ENCODE measurements at regions not wholly inside any gene's neighbourhood (a gene's known extent, or its start where the extent isn't known, plus 50 kb on each side); places are given as distances from the start of the nearest gene placed in this dataset.
"Not testable (repeated sequence)": the region's sequence is repeated elsewhere in the genome, so short reads cannot be mapped to it uniquely, and the experiment has no call there.

DNA sequence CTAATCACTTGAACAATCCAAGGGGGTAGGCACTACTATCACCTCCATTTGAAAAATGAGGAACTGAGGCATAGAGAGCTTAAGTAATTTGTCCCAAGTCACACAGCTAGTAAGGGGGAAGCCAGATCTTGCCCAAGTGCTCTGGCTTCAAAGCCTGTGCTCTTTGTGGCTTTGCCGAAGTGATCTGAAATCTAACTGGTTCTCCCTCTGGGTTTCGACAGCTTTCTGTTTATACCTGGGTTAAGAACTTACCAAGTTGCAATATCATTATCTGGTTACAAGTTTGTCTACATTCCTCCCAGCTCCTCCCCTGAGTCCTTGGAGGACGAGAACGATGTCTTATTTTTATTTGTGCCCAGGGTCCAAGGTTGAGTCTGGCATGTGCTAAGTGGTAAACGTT lies 125.3 kb upstream of the RAI2 start:
- H3K4me1 Mint-ChIP-seq (ENCODE audit: low read depth), result peaks cover 24% of the 10 kb centered on the region
- TF ChIP-seq, protein P1, sequence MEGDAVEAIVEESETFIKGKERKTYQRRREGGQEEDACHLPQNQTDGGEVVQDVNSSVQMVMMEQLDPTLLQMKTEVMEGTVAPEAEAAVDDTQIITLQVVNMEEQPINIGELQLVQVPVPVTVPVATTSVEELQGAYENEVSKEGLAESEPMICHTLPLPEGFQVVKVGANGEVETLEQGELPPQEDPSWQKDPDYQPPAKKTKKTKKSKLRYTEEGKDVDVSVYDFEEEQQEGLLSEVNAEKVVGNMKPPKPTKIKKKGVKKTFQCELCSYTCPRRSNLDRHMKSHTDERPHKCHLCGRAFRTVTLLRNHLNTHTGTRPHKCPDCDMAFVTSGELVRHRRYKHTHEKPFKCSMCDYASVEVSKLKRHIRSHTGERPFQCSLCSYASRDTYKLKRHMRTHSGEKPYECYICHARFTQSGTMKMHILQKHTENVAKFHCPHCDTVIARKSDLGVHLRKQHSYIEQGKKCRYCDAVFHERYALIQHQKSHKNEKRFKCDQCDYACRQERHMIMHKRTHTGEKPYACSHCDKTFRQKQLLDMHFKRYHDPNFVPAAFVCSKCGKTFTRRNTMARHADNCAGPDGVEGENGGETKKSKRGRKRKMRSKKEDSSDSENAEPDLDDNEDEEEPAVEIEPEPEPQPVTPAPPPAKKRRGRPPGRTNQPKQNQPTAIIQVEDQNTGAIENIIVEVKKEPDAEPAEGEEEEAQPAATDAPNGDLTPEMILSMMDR (IDR thresholded peaks at IDR 0.05), result no peak
- H3K27ac Mint-ChIP-seq, result no peak overlapping the region
- DNase-seq (no peak), ATAC-seq (no peak)
- ChIA-PET CTCF (no interaction called here), POLR2A (no interaction called here)
- no peaks in the 10 kb centered on the region for H3K9me3 Mint-ChIP-seq
- H3K27me3 Mint-ChIP-seq, result no peaks in the 10 kb centered on the region
- H3K36me3 Mint-ChIP-seq (ENCODE audit: low read depth), result no peaks in the 10 kb centered on the region
- no peak overlapping the region for H3K4me3 Mint-ChIP-seq
- intact Hi-C loops (cut with micrococcal nuclease), result no loop called here

DNA sequence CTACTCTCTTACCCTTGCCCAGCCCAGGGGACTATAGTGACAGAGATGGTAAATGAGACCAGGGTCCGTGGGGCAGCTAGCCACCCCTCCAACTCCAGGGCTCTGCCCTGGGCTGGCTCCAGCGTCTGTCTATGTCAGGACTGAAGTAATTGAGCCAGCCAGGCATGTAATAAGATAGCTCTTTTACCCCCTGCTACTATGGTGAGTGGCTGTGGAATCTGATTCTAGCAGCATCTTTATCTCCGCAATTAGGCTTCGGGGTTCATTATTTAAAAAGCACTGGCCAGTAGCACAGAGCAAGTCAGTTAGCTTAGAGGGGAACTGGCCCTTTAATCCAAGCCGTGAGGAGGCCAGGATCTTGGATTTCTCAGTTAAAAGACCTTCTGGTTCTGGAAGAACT lies 123.3 kb upstream of the RAI2 start:
- no peaks in the 10 kb centered on the region for H3K27me3 Mint-ChIP-seq
- DNase-seq, result no peak
- no peak overlapping the region for H3K4me3 Mint-ChIP-seq
- intact Hi-C loops (cut with micrococcal nuclease), result no loop called here
- H3K4me1 Mint-ChIP-seq (ENCODE audit: low read depth), result peaks cover 24% of the 10 kb centered on the region
- TF ChIP-seq, protein P1 (IDR thresholded peaks at IDR 0.05), result no peak
- H3K36me3 Mint-ChIP-seq (ENCODE audit: low read depth), result no peaks in the 10 kb centered on the region
- no peak overlapping the region for H3K27ac Mint-ChIP-seq
- POLR2A ChIA-PET, result no interaction called here
- ATAC-seq, result no peak
- CTCF ChIA-PET, result no interaction called here
- H3K9me3 Mint-ChIP-seq, result no peaks in the 10 kb centered on the region

DNA sequence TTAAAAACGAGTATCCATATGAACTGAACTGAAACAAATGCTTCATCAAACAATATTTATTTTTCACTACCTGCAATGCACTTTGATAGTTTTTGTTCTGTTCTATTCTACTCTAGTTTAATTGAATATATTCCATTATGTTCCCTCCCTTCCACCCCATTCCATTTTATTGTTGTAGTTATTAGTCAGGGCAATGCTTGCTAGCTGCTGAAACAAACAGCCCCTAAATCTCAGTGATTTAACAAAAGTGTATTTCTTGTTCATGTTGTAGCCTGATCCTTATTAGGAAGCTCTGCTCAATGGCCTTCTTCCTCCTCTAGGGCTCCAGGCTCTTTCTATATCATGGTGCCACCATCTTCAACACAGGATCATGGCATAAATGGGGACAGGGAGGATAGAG lies 122.3 kb upstream of the RAI2 start:
- Mint-ChIP-seq H3K27ac (no peak overlapping the region), H3K9me3 (no peaks in the 10 kb centered on the region), H3K4me3 (no peak overlapping the region), H3K27me3 (no peaks in the 10 kb centered on the region), H3K4me1 (ENCODE audit: low read depth) (peaks cover 24% of the 10 kb centered on the region), H3K36me3 (ENCODE audit: low read depth) (no peaks in the 10 kb centered on the region)
- DNase-seq (no peak), ATAC-seq (no peak)
- ChIA-PET POLR2A (no interaction called here), CTCF (no interaction called here)
- TF ChIP-seq, protein P1 (IDR thresholded peaks at IDR 0.05), result no peak
- intact Hi-C loops (cut with micrococcal nuclease), result no loop called here

- TF ChIP-seq, protein P1 (IDR thresholded peaks at IDR 0.05), result no peak
- Mint-ChIP-seq H3K27me3 (no peaks in the 10 kb centered on the region), H3K4me3 (no peak overlapping the region), H3K36me3 (ENCODE audit: low read depth) (no peaks in the 10 kb centered on the region), H3K27ac (no peak overlapping the region), H3K4me1 (ENCODE audit: low read depth) (no peaks in the 10 kb centered on the region), H3K9me3 (no peaks in the 10 kb centered on the region)
- POLR2A ChIA-PET, result no interaction called here
- intact Hi-C loops (cut with micrococcal nuclease), result no loop called here
- no peak for DNase-seq
- ATAC-seq, result no peak
- CTCF ChIA-PET, result no interaction called here
These were observed 116.6 kb upstream of the RAI2 start for GRCh38 chrX:17977696-17978095.

GRCh38 chrX:17976955-17977354 lies 115.9 kb upstream of the RAI2 start:
- DNase-seq (no peak), ATAC-seq (no peak)
- Mint-ChIP-seq H3K27me3 (no peaks in the 10 kb centered on the region), H3K4me3 (no peak overlapping the region), H3K4me1 (ENCODE audit: low read depth) (no peaks in the 10 kb centered on the region), H3K9me3 (no peaks in the 10 kb centered on the region), H3K27ac (no peak overlapping the region), H3K36me3 (ENCODE audit: low read depth) (no peaks in the 10 kb centered on the region)
- ChIA-PET CTCF (no interaction called here), POLR2A (no interaction called here)
- TF ChIP-seq, protein P1 (IDR thresholded peaks at IDR 0.05), result no peak
- intact Hi-C loops (cut with micrococcal nuclease), result no loop called here

- H3K9me3 Mint-ChIP-seq; H3K27ac Mint-ChIP-seq; H3K4me1 Mint-ChIP-seq (ENCODE audit: low read depth); H3K4me3 Mint-ChIP-seq; intact Hi-C loops (cut with micrococcal nuclease); POLR2A ChIA-PET; H3K27me3 Mint-ChIP-seq; CTCF ChIA-PET; DNase-seq; H3K36me3 Mint-ChIP-seq (ENCODE audit: low read depth); ATAC-seq: not testable (repeated sequence)
These were observed 114.3 kb upstream of the RAI2 start for GRCh38 chrX:17975349-17975748.

Data from activated CD8-positive, alpha-beta T cell treated with anti-CD3 and anti-CD28 coated beads for 36 hours (primary cell).